HepG2 (cell line): ENCODE measurements at regions not wholly inside any gene's neighbourhood (a gene's known extent, or its start where the extent isn't known, plus 50 kb on each side); places are given as distances from the start of the nearest gene placed in this dataset.
A peak's percentile ranks its signal among the peaks of the same experiment; 100 is the strongest.

ENCODE experiments used
- AKNA ChIP-seq: sonication (generic); formaldehyde crosslinking; IDR thresholded peaks from 2 replicates; pipeline ENCODE4 v1.4.0; 2020; ENCODE audit warnings: missing genetic modification reagents, borderline replicate concordance
- ATF1 ChIP-seq: IDR thresholded peaks from 2 replicates; pipeline ENCODE4 v1.6.1; 2016; ENCODE audit warnings: mild to moderate bottlenecking, control low read depth
- EED ChIP-seq: sonication (generic); formaldehyde crosslinking; IDR thresholded peaks from 2 replicates; pipeline ENCODE4 v1.5.0; 2020; ENCODE audit warnings: mild to moderate bottlenecking, missing genetic modification reagents
- HNF1A ChIP-seq, 2 experiments: sonication (generic) in 1 of 2; formaldehyde crosslinking in 1 of 2; IDR thresholded peaks; 2 replicates each; pipeline versions ENCODE4 v1.4.0 to v1.6.1; 2016 to 2020; ENCODE audit warnings: borderline replicate concordance in 1 of 2, low read depth in 1 of 2, mild to moderate bottlenecking in 1 of 2, missing genetic modification reagents in 1 of 2
- IKZF1 ChIP-seq: fragments of 450-650 bp; IDR thresholded peaks from 2 replicates; pipeline ENCODE4 v1.7.1; 2016
- MEIS1 ChIP-seq: sonication (generic); formaldehyde crosslinking; IDR thresholded peaks from 2 replicates; pipeline ENCODE4 v1.9.0; 2021; ENCODE audit warnings: mild to moderate bottlenecking, missing genetic modification reagents, moderate library complexity, borderline replicate concordance
- NKX3-1 ChIP-seq: sonication (generic); formaldehyde crosslinking; IDR thresholded peaks from 2 replicates; pipeline ENCODE4 v1.5.0; 2020; ENCODE audit warnings: missing genetic modification reagents
- NR2F1 ChIP-seq, 2 experiments: fragments of 450-650 bp in 1 of 2; formaldehyde crosslinking in 1 of 2; IDR thresholded peaks; 2 replicates each; pipeline versions ENCODE4 v1.5.0 to v1.6.1; 2016 to 2020; ENCODE audit warnings: mild to moderate bottlenecking in 1 of 2, missing compliant biosample characterization in 1 of 2, missing genetic modification reagents in 1 of 2, moderate library complexity in 1 of 2
- POGZ ChIP-seq: sonication (generic); formaldehyde crosslinking; IDR thresholded peaks from 2 replicates; pipeline ENCODE4 v1.4.0; 2020; ENCODE audit warnings: mild to moderate bottlenecking, missing genetic modification reagents
- PREB ChIP-seq: sonication (generic); formaldehyde crosslinking; IDR thresholded peaks from 2 replicates; pipeline ENCODE4 v1.4.0; 2020; ENCODE audit warnings: missing genetic modification reagents
- RCOR2 ChIP-seq: IDR thresholded peaks from 2 replicates; pipeline ENCODE4 v1.6.1; 2016; ENCODE audit warnings: missing biosample characterization, missing genetic modification reagents
- SOX5 ChIP-seq: IDR thresholded peaks from 2 replicates; pipeline ENCODE4 v1.6.1; 2016; ENCODE audit warnings: borderline replicate concordance
- TMF1 ChIP-seq: sonication (generic); formaldehyde crosslinking; IDR thresholded peaks from 2 replicates; pipeline ENCODE4 v1.8.1; 2022; ENCODE audit warnings: low read depth, missing genetic modification reagents
- ZKSCAN8 ChIP-seq: IDR thresholded peaks from 2 replicates; pipeline ENCODE4 v1.6.1; 2016; ENCODE audit warnings: borderline replicate concordance, missing genetic modification reagents, missing compliant biosample characterization
- ZNF333 ChIP-seq: sonication (generic); formaldehyde crosslinking; IDR thresholded peaks from 2 replicates; pipeline ENCODE4 v1.4.0; 2020; ENCODE audit warnings: mild to moderate bottlenecking, missing genetic modification reagents, borderline replicate concordance
- ZNF446 ChIP-seq: sonication (generic); formaldehyde crosslinking; IDR thresholded peaks from 2 replicates; pipeline ENCODE4 v1.5.0; 2020; ENCODE audit warnings: mild to moderate bottlenecking, missing genetic modification reagents
- ZNF576 ChIP-seq: sonication (generic); formaldehyde crosslinking; IDR thresholded peaks from 2 replicates; pipeline ENCODE4 v1.4.0; 2020; ENCODE audit warnings: mild to moderate bottlenecking, missing genetic modification reagents
- ZNF678 ChIP-seq: sonication (generic); formaldehyde crosslinking; IDR thresholded peaks from 2 replicates; pipeline ENCODE4 v1.4.0; 2020; ENCODE audit warnings: mild to moderate bottlenecking, missing genetic modification reagents
- ZNF850 ChIP-seq: sonication (generic); formaldehyde crosslinking; conservative IDR thresholded peaks from 2 replicates; pipeline ENCODE4 v1.9.0; 2021; ENCODE audit warnings: mild to moderate bottlenecking, missing genetic modification reagents

- TF ChIP-seq ZKSCAN8 (CRISPR knock-in tag), result no peak
- no peak for TF ChIP-seq ZNF446 (CRISPR knock-in tag)
- no peak for TF ChIP-seq ATF1 (CRISPR knock-in tag)
- no peak for TF ChIP-seq NKX3-1 (CRISPR knock-in tag)
- TF ChIP-seq PREB (CRISPR knock-in tag), result no peak
- no peak for TF ChIP-seq ZNF333 (CRISPR knock-in tag)
- TF ChIP-seq ZNF576 (CRISPR knock-in tag), result no peak
- TF ChIP-seq ZNF678 (CRISPR knock-in tag), result no peak
- TF ChIP-seq TMF1, result no peak
- no peak for TF ChIP-seq SOX5
- TF ChIP-seq NR2F1 (CRISPR knock-in tag; IDR thresholded peaks at IDR 0.05), result no peak
- TF ChIP-seq ZNF850, result no peak
- TF ChIP-seq AKNA (CRISPR knock-in tag), result no peak
- no peak for TF ChIP-seq IKZF1
- no peak for TF ChIP-seq MEIS1 (CRISPR knock-in tag)
- TF ChIP-seq RCOR2 (CRISPR knock-in tag), result no peak
- TF ChIP-seq POGZ (CRISPR knock-in tag), result 0 out of 2 replicates have a peak, but pooled peaks have one; percentile 11
- TF ChIP-seq HNF1A (IDR thresholded peaks at IDR 0.05; ENCODE audit: low read depth), result no peak
- no peak for TF ChIP-seq HNF1A (CRISPR knock-in tag; IDR thresholded peaks at IDR 0.05; ENCODE audit: borderline replicate concordance)
- TF ChIP-seq EED (CRISPR knock-in tag), result peak; percentile 62; the same call in 1 of the 2 replicates
These were observed 112.8 kb upstream of the MEF2A start (continued) for GRCh38 chr15:99452728-99453636.
